Calu3 (cell line): ENCODE measurements at regions not wholly inside any gene's neighbourhood (a gene's known extent, or its start where the extent isn't known, plus 50 kb on each side); places are given as distances from the start of the nearest gene placed in this dataset.

ENCODE experiments used
- BruUV-seq: library from RNA; stranded (reverse); fragments of 400-500 nt; replicated peaks from 2 replicates; lab custom pipeline; 2021; lab: Mats Ljungman, UMichigan
- CTCF ChIA-PET: fragments of 300-600 bp; sonication (Branson Sonifier 250); formaldehyde crosslinking; loops from one replicate; lab custom pipeline; 2022; ENCODE audit warnings: antibody characterized with exemption; lab: Charles Lee
- DNase-seq: peaks from one replicate; pipeline ENCODE4 v3.0.0; 2022
- H3K27ac Mint-ChIP-seq: one replicate; pipeline ENCODE4 v1.8.0; 2022; ENCODE audit warnings: mixed read lengths; ENCODE audit not compliant: unreplicated experiment
- H3K27me3 Mint-ChIP-seq: one replicate; pipeline ENCODE4 v1.8.0; 2022; ENCODE audit warnings: mixed read lengths; ENCODE audit not compliant: unreplicated experiment
- H3K36me3 Mint-ChIP-seq: one replicate; pipeline ENCODE4 v1.8.0; 2022; ENCODE audit warnings: mild to moderate bottlenecking, moderate library complexity, mixed read lengths; ENCODE audit not compliant: insufficient read depth, unreplicated experiment
- H3K4me1 Mint-ChIP-seq: one replicate; pipeline ENCODE4 v1.8.0; 2022; ENCODE audit warnings: mild to moderate bottlenecking, low read depth, mixed read lengths; ENCODE audit not compliant: unreplicated experiment
- H3K4me3 Mint-ChIP-seq: one replicate; pipeline ENCODE4 v1.8.0; 2022; ENCODE audit warnings: mild to moderate bottlenecking, low read depth, moderate library complexity, mixed read lengths; ENCODE audit not compliant: unreplicated experiment
- H3K9me3 Mint-ChIP-seq: one replicate; pipeline ENCODE4 v1.8.0; 2022; ENCODE audit warnings: low read depth, mixed read lengths; ENCODE audit not compliant: unreplicated experiment
- CTCF ChIP-seq: fragments of 200-600 bp; IDR thresholded peaks from one replicate; pipeline ENCODE4 v1.8.0; 2022; ENCODE audit warnings: antibody characterized with exemption; ENCODE audit not compliant: unreplicated experiment
- intact Hi-C: fragments of 100-400 bp; cut with micrococcal nuclease; formaldehyde crosslinking; loops from one replicate; pipeline ENCODE4 v1.10.0; 2022; ENCODE audit not compliant: unreplicated experiment

GRCh38 chr20:51176876-51177275 lies 154.0 kb upstream of the KCNG1 start:
- Mint-ChIP-seq H3K27ac (no peak overlapping the region), H3K4me3 (no peak overlapping the region), H3K36me3 (no peaks in the 10 kb centered on the region), H3K27me3 (peaks cover 65% of the 10 kb centered on the region), H3K4me1 (no peaks in the 10 kb centered on the region), H3K9me3 (no peaks in the 10 kb centered on the region)
- BruUV-seq, result no TSS peak
- intact Hi-C loops, result no loop called here
- no peak for TF ChIP-seq CTCF
- no peak for DNase-seq
- CTCF ChIA-PET, result interaction anchor here (0.6 to 1.4 kb wide), 5 partner anchors 18 to 189 kb away, joined by 3 to 7 read pairs (median 6); no protein-coding TSS in a partner anchor

- no peak overlapping the region for H3K27ac Mint-ChIP-seq
Measured at GRCh38 chr20:51176446-51176845, 153.5 kb upstream of the KCNG1 start.

GRCh38 chr20:51175724-51176123 lies 152.8 kb upstream of the KCNG1 start:
- Mint-ChIP-seq H3K4me1 (no peaks in the 10 kb centered on the region), H3K9me3 (no peaks in the 10 kb centered on the region), H3K36me3 (no peaks in the 10 kb centered on the region), H3K27ac (no peak overlapping the region), H3K27me3 (peaks cover 71% of the 10 kb centered on the region), H3K4me3 (no peak overlapping the region)
- no TSS peak for BruUV-seq
- TF ChIP-seq CTCF, result no peak
- CTCF ChIA-PET, result no interaction called here
- no peak for DNase-seq
- intact Hi-C loops, result no loop called here

More at GRCh38 chr20:51176446-51176845, 153.5 kb upstream of the KCNG1 start:
- no TSS peak for BruUV-seq
- Mint-ChIP-seq H3K4me3 (no peak overlapping the region), H3K9me3 (no peaks in the 10 kb centered on the region), H3K27me3 (peaks cover 68% of the 10 kb centered on the region), H3K36me3 (no peaks in the 10 kb centered on the region), H3K4me1 (no peaks in the 10 kb centered on the region)
- CTCF ChIA-PET, result interaction anchor here (0.7 kb wide), 3 partner anchors 18 to 109 kb away, joined by 4 to 7 read pairs (median 6); no protein-coding TSS in a partner anchor
- intact Hi-C loops, result no loop called here
- no peak for DNase-seq
- TF ChIP-seq CTCF, result no peak

- no peaks in the 10 kb centered on the region for H3K4me1 Mint-ChIP-seq
- peaks cover 71% of the 10 kb centered on the region for H3K27me3 Mint-ChIP-seq
- no peak for DNase-seq
- H3K27ac Mint-ChIP-seq, result no peak overlapping the region
- intact Hi-C loops, result no loop called here
- no peaks in the 10 kb centered on the region for H3K36me3 Mint-ChIP-seq
- no peak overlapping the region for H3K4me3 Mint-ChIP-seq
- BruUV-seq, result no TSS peak
- TF ChIP-seq CTCF, result no peak
- CTCF ChIA-PET, result no interaction called here
- no peaks in the 10 kb centered on the region for H3K9me3 Mint-ChIP-seq
Measured at GRCh38 chr20:51175156-51175555, 152.2 kb upstream of the KCNG1 start.
